Natural killer cell (primary cell): ENCODE measurements at regions not wholly inside any gene's neighbourhood (a gene's known extent, or its start where the extent isn't known, plus 50 kb on each side); places are given as distances from the start of the nearest gene placed in this dataset.

ENCODE experiments used
- ATAC-seq, 3 donors: fragments of 150-1000 bp in 2 of 3; fragments of 200-7000 bp in 1 of 3; cut with Tn5 transposase; 1 replicate in 1 of 3; 2 replicates in 2 of 3; pipeline ENCODE4 v1.10.0; 2021; ENCODE audit warnings: mild to moderate bottlenecking in 2 of 3, moderate library complexity in 2 of 3
- DNase-seq, 2 donors: peaks; one replicate each; pipeline versions ENCODE4 v3.0.0 to v3.0.0-alpha.2; 2013 to 2021; ENCODE audit warnings: mixed read lengths in 1 of 2
- H3K27ac ChIP-seq: one replicate; pipeline ENCODE4 v1.5.1; 2013; ENCODE audit warnings: mild to moderate bottlenecking, low read length
- H3K27me3 ChIP-seq: one replicate; pipeline ENCODE4 v1.6.1; 2013; ENCODE audit warnings: low read length; ENCODE audit not compliant: control insufficient read depth, insufficient read depth
- H3K36me3 ChIP-seq: one replicate; pipeline ENCODE4 v1.6.1; 2013; ENCODE audit warnings: low read length; ENCODE audit not compliant: control insufficient read depth, insufficient read depth
- H3K4me1 ChIP-seq: one replicate; pipeline ENCODE4 v1.6.1; 2013; ENCODE audit warnings: low read length; ENCODE audit not compliant: control insufficient read depth, insufficient read depth
- H3K4me3 ChIP-seq: one replicate; pipeline ENCODE4 v1.5.1; 2013; ENCODE audit warnings: low read length
- H3K9me3 ChIP-seq: one replicate; pipeline ENCODE4 v1.6.1; 2013; ENCODE audit warnings: low read length; ENCODE audit not compliant: control insufficient read depth, insufficient read depth
- H3K27ac Mint-ChIP-seq, 2 donors: one replicate each; pipeline ENCODE4 v1.8.0; 2022; ENCODE audit warnings: mild to moderate bottlenecking in 2 of 2, mixed read lengths in 2 of 2, moderate library complexity in 1 of 2
- H3K27me3 Mint-ChIP-seq, 2 donors: one replicate each; pipeline ENCODE4 v1.8.0; 2022; ENCODE audit warnings: low read depth in 2 of 2, mixed read lengths in 2 of 2
- H3K36me3 Mint-ChIP-seq: one replicate; pipeline ENCODE4 v1.8.0; 2022; ENCODE audit warnings: mixed read lengths
- H3K4me1 Mint-ChIP-seq, 2 donors: one replicate each; pipeline ENCODE4 v1.8.0; 2022; ENCODE audit warnings: mixed read lengths in 2 of 2
- H3K4me3 Mint-ChIP-seq: one replicate; pipeline ENCODE4 v1.8.0; 2022; ENCODE audit warnings: mild to moderate bottlenecking, moderate library complexity, mixed read lengths
- H3K9me3 Mint-ChIP-seq, 2 donors: one replicate each; pipeline ENCODE4 v1.8.0; 2022; ENCODE audit warnings: mixed read lengths in 2 of 2
- CTCF ChIP-seq: fragments of 200-600 bp; IDR thresholded peaks from one replicate; pipeline ENCODE4 v1.8.0; 2022; ENCODE audit warnings: antibody characterized with exemption
- WGBS: methylation state at CpG from one replicate; pipeline ENCODE4 v1.1.7; 2013; ENCODE audit warnings: missing lambda C conversion rate; ENCODE audit not compliant: insufficient coverage; 5-methylcytosine and 5-hydroxymethylcytosine counted together
- intact Hi-C: fragments of 100-400 bp; cut with micrococcal nuclease; formaldehyde crosslinking; loops from one replicate; pipeline ENCODE4 v1.14.2; 2022

GRCh38 chr17:13813347-13814240, 211.9 kb upstream of the HS3ST3A1 start:
- no peaks in the 10 kb centered on the region for H3K9me3 ChIP-seq
- no peak overlapping the region for H3K27ac ChIP-seq
- ATAC-seq (no peak), DNase-seq (no peak)
- no peaks in the 10 kb centered on the region for H3K36me3 Mint-ChIP-seq
- H3K27me3 Mint-ChIP-seq = no peaks in the 10 kb centered on the region
- H3K4me3 ChIP-seq = no peak overlapping the region
- no peak overlapping the region for H3K4me3 Mint-ChIP-seq
- TF ChIP-seq CTCF = no peak
- H3K4me1 ChIP-seq = no peaks in the 10 kb centered on the region
- intact Hi-C loops = no loop called here
- WGBS = 91% methylated on average over 14 of the region's 17 CpGs
- H3K4me1 Mint-ChIP-seq = no peaks in the 10 kb centered on the region
- H3K36me3 ChIP-seq = no peaks in the 10 kb centered on the region
- no peaks in the 10 kb centered on the region for H3K9me3 Mint-ChIP-seq
- H3K27ac Mint-ChIP-seq = no peak overlapping the region
- H3K27me3 ChIP-seq = no peaks in the 10 kb centered on the region

DNA sequence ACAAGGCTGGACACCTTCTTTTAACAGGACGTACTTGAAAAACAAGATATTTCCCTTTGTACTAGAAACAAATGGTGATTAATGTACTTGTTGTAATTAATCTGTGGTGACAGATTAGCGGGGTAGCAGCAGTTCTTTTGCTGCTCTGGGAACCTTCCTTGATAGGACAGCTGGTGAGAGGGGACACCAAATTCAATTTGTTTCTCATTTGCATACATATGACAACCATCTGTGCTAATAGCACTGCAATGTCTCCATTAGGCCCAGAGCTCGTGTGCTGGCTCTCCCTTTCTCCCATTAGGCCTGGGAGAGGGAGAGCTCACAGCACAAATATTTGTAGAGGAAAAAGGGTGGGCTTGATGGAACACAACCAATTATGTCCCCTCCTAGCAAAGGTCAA, 221.0 kb upstream of the HS3ST3A1 start:
- no peak overlapping the region for H3K27ac Mint-ChIP-seq
- WGBS = 82% methylated on average over 2 of the region's 3 CpGs
- Histone ChIP-seq H3K4me3 (no peak overlapping the region), H3K27me3 (no peaks in the 10 kb centered on the region), H3K36me3 (no peaks in the 10 kb centered on the region), H3K27ac (no peak overlapping the region), H3K9me3 (no peaks in the 10 kb centered on the region), H3K4me1 (no peaks in the 10 kb centered on the region)
- H3K4me3 Mint-ChIP-seq = no peak overlapping the region
- intact Hi-C loops = no loop called here
- H3K9me3 Mint-ChIP-seq = peaks cover 0 to 5% of the 10 kb centered on the region in 2 donors
- DNase-seq (no peak), ATAC-seq (no peak)
- H3K4me1 Mint-ChIP-seq = no peaks in the 10 kb centered on the region
- TF ChIP-seq CTCF = no peak
- no peaks in the 10 kb centered on the region for H3K27me3 Mint-ChIP-seq
- H3K36me3 Mint-ChIP-seq = no peaks in the 10 kb centered on the region

DNA sequence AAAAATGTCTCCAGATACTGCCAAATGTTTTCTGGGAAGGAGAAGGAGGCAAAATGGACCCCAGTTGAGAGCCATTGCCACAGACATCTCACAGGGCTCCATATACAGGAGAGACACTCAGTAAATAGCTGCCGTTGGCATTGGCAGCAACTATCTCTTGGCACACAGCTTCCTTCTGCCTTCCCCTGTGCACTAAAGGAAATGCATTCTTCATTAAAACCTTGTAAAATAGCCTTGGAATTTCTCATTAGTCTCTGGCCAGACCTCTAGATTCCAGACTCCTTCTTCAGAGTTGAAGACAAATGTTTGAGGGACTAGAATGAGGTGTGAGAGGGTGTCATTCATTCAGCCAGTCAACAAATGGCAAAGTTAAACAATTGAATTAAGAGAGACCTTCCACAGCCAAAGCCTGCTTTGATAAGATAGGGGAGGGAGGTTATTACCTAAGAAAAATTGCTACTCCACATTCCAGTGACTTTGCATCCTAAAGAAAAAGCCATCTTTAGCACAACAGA, 223.9 kb upstream of the HS3ST3A1 start:
- Histone ChIP-seq H3K27ac (no peak overlapping the region), H3K9me3 (no peaks in the 10 kb centered on the region), H3K36me3 (no peaks in the 10 kb centered on the region), H3K4me1 (no peaks in the 10 kb centered on the region), H3K27me3 (no peaks in the 10 kb centered on the region), H3K4me3 (no peak overlapping the region)
- ATAC-seq (no peak), DNase-seq (no peak)
- Mint-ChIP-seq H3K9me3 (peaks cover 0 to 5% of the 10 kb centered on the region in 2 donors), H3K36me3 (no peaks in the 10 kb centered on the region), H3K4me1 (no peaks in the 10 kb centered on the region), H3K27ac (no peak overlapping the region), H3K4me3 (no peak overlapping the region), H3K27me3 (no peaks in the 10 kb centered on the region)
- intact Hi-C loops = no loop called here
- TF ChIP-seq CTCF = no peak
- 100% methylated on average over 1 of the region's 1 CpG for WGBS
